ENCODE measurements at regions not wholly inside any gene's neighbourhood (a gene's known extent, or its start where the extent isn't known, plus 50 kb on each side); places are given as distances from the start of the nearest gene placed in this dataset.
A peak's percentile ranks its signal among the peaks of the same experiment; 100 is the strongest.

DNA sequence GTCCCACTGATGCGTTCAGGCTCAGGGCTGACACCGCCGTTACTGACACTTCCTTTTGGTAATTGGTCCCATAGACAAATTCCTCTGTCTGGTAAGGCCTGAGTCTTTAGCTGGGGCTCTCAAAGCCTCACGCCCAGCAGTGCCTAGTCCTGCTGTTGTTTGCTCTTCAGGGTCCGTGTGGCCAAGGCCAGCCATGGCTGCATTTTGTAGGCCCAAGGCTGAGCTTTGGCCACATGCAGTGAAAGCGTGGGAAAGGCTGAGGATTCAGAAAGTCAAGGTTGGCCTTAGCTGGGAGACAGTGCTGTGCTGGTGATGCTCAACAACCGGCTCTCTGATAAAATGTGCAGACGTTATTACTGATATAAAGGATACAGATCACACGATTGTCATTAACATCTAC is 63.5 kb upstream of the C1orf174 start:
- Histone ChIP-seq H3K79me1 (ENCODE audit: low read length) (no peaks in the 10 kb centered on the region), H2BK120ac (ENCODE audit: insufficient read depth, low read length, poor library complexity) (no peak overlapping the region), H3K18ac (ENCODE audit: low read length) (no peak overlapping the region), H4K12ac (ENCODE audit: low read depth, low read length) (no peak overlapping the region), H3K4me2 (ENCODE audit: low read length) (no peak overlapping the region), H3K4me3 (ENCODE audit: low read depth, low read length) (no peak overlapping the region), H3K36me3 (ENCODE audit: control insufficient read depth in 1 of 2, insufficient read depth in 2 of 2, low read length in 2 of 2) (no peaks in the 10 kb centered on the region), H3K27ac (ENCODE audit: low read depth, low read length) (no peak overlapping the region), H4K8ac (ENCODE audit: low read depth, low read length) (no peak overlapping the region), H3K4me1 (ENCODE audit: control insufficient read depth in 1 of 2, insufficient read depth in 2 of 2, low read length in 2 of 2) (no peaks in the 10 kb centered on the region), H2BK12ac (ENCODE audit: low read length) (no peak overlapping the region), H4K91ac (ENCODE audit: low read depth, low read length) (no peak overlapping the region), H2BK5ac (ENCODE audit: low read depth, low read length, poor library complexity) (no peak overlapping the region), H3K79me2 (ENCODE audit: control insufficient read depth, insufficient read depth, low read length, poor library complexity) (no peaks in the 10 kb centered on the region), H3K4ac (ENCODE audit: low read depth, low read length) (no peak overlapping the region), H3K9me3 (ENCODE audit: insufficient read depth, low read depth, low read length) (peaks cover 23% of the 10 kb centered on the region), H2AFZ (ENCODE audit: insufficient read depth, low read length, poor library complexity) (no peak overlapping the region), H3K23ac (ENCODE audit: low read length) (no peak overlapping the region), H3K27me3 (ENCODE audit: insufficient read depth, low read length) (no peaks in the 10 kb centered on the region), H3K14ac (ENCODE audit: low read length) (no peak overlapping the region), H3K9ac (ENCODE audit: low read length) (no peak overlapping the region), H2AK5ac (ENCODE audit: low read length) (no peak overlapping the region)
- no CpG with 5 or more reads among the region's 9 CpGs for WGBS (ENCODE audit: extremely low coverage, insufficient coverage, insufficient read length)
- DNase-seq: no peak

DNA sequence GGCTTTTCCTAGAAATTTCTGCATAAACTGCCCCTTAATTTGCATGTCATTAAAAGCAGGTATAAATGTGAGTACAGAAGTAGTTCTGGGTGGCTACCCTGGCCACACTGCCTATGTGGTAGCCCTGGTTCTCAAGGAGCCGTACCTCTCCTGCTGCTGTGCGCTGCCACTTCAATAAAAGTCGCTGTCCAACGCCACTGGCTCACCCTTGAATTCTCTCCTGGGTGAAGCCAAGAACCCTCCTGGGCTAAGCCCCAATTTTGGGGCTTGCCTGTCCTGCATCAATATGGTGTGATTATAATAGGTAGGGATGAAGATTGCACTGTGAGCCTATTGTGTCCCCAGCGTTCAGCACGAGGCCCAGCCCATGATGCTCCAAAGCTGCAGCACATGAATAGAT is 65.6 kb upstream of the C1orf174 start:
- Histone ChIP-seq H3K9ac (ENCODE audit: low read length) (no peak overlapping the region), H4K12ac (ENCODE audit: low read depth, low read length) (no peak overlapping the region), H3K4me2 (ENCODE audit: low read length) (no peak overlapping the region), H3K79me2 (ENCODE audit: control insufficient read depth, insufficient read depth, low read length, poor library complexity) (no peaks in the 10 kb centered on the region), H3K79me1 (ENCODE audit: low read length) (no peaks in the 10 kb centered on the region), H3K4ac (ENCODE audit: low read depth, low read length) (no peak overlapping the region), H3K4me3 (ENCODE audit: low read depth, low read length) (no peak overlapping the region), H3K23ac (ENCODE audit: low read length) (no peak overlapping the region), H4K8ac (ENCODE audit: low read depth, low read length) (no peak overlapping the region), H2BK12ac (ENCODE audit: low read length) (no peak overlapping the region), H2BK120ac (ENCODE audit: insufficient read depth, low read length, poor library complexity) (no peak overlapping the region), H3K9me3 (ENCODE audit: insufficient read depth, low read depth, low read length) (peaks cover 27% of the 10 kb centered on the region), H3K27ac (ENCODE audit: low read depth, low read length) (no peak overlapping the region), H2BK5ac (ENCODE audit: low read depth, low read length, poor library complexity) (no peak overlapping the region), H4K91ac (ENCODE audit: low read depth, low read length) (no peak overlapping the region), H3K27me3 (ENCODE audit: insufficient read depth, low read length) (no peaks in the 10 kb centered on the region), H2AK5ac (ENCODE audit: low read length) (no peak overlapping the region), H3K4me1 (ENCODE audit: control insufficient read depth in 1 of 2, insufficient read depth in 2 of 2, low read length in 2 of 2) (no peaks in the 10 kb centered on the region), H3K18ac (ENCODE audit: low read length) (no peak overlapping the region), H3K14ac (ENCODE audit: low read length) (no peak overlapping the region), H3K36me3 (ENCODE audit: control insufficient read depth in 1 of 2, insufficient read depth in 2 of 2, low read length in 2 of 2) (no peaks in the 10 kb centered on the region), H2AFZ (ENCODE audit: insufficient read depth, low read length, poor library complexity) (no peak overlapping the region)
- DNase-seq: no peak
- WGBS (ENCODE audit: extremely low coverage, insufficient coverage, insufficient read length): no CpG with 5 or more reads among the region's 6 CpGs

DNA sequence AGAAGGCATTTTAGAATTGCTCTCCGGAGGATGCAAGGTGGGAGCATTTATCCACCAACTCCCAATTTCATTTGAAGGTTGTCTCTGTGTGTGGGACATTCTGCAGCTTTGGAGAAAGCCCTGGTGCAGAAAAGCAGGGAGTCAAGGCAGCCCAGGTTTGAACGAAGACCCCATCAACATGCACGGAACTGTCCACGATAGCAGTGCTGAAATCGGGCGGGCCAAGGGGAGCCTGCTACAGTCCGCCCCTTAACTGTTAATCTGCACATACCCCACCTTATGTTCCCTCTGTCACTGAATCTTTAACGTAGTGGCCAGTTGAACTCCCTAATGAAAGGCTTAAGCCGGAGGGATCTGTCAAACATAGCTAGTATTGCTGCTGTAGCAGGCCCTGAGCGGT is 68.8 kb upstream of the C1orf174 start:
- no peaks in the 10 kb centered on the region for H3K4me1 ChIP-seq (ENCODE audit: control insufficient read depth in 1 of 2, insufficient read depth in 2 of 2, low read length in 2 of 2)
- no peak overlapping the region for H4K8ac ChIP-seq (ENCODE audit: low read depth, low read length)
- no CpG with 5 or more reads among the region's 10 CpGs for WGBS (ENCODE audit: extremely low coverage, insufficient coverage, insufficient read length)
- H3K27ac ChIP-seq (ENCODE audit: low read depth, low read length): no peak overlapping the region
- DNase-seq: no peak
- H3K23ac ChIP-seq (ENCODE audit: low read length): no peak overlapping the region
- H3K9ac ChIP-seq (ENCODE audit: low read length): no peak overlapping the region
- no peaks in the 10 kb centered on the region for H3K79me2 ChIP-seq (ENCODE audit: control insufficient read depth, insufficient read depth, low read length, poor library complexity)
- no peak overlapping the region for H3K14ac ChIP-seq (ENCODE audit: low read length)
- no peak overlapping the region for H3K4me3 ChIP-seq (ENCODE audit: low read depth, low read length)
- H3K27me3 ChIP-seq (ENCODE audit: insufficient read depth, low read length): no peaks in the 10 kb centered on the region
- no peak overlapping the region for H3K4me2 ChIP-seq (ENCODE audit: low read length)
- no peak overlapping the region for H4K91ac ChIP-seq (ENCODE audit: low read depth, low read length)
- peaks cover 27% of the 10 kb centered on the region for H3K9me3 ChIP-seq (ENCODE audit: insufficient read depth, low read depth, low read length)
- no peak overlapping the region for H2AFZ ChIP-seq (ENCODE audit: insufficient read depth, low read length, poor library complexity)
- H3K18ac ChIP-seq (ENCODE audit: low read length): no peak overlapping the region
- H2BK12ac ChIP-seq (ENCODE audit: low read length): no peak overlapping the region
- H3K79me1 ChIP-seq (ENCODE audit: low read length): no peaks in the 10 kb centered on the region
- H3K4ac ChIP-seq (ENCODE audit: low read depth, low read length): no peak overlapping the region
- no peak overlapping the region for H2AK5ac ChIP-seq (ENCODE audit: low read length)
- H2BK5ac ChIP-seq (ENCODE audit: low read depth, low read length, poor library complexity): no peak overlapping the region
- H2BK120ac ChIP-seq (ENCODE audit: insufficient read depth, low read length, poor library complexity): no peak overlapping the region
- H4K12ac ChIP-seq (ENCODE audit: low read depth, low read length): no peak overlapping the region
- H3K36me3 ChIP-seq (ENCODE audit: control insufficient read depth in 1 of 2, insufficient read depth in 2 of 2, low read length in 2 of 2): no peaks in the 10 kb centered on the region

DNA sequence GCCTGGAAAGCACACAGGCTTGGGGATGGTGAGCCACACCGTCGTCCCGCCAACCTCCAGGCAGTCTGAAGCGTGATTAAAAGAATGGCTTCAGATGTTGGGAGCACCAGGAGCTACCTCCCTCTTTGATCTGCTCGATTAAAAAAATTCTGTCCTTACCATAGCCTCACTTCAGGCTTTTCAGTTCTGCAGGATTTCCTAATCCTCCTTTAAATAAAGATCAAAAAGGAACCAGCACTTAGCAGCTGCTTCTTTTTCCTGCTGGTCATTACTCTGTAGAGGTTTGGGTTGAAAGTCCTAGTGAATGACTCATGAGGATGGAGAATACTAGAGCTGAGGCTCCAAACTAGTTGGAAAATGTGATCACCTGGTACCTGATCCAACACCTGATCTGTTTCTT is 71.9 kb upstream of the C1orf174 start:
- Histone ChIP-seq H3K4me2 (ENCODE audit: low read length) (no peak overlapping the region), H3K4me3 (ENCODE audit: low read depth, low read length) (no peak overlapping the region), H4K8ac (ENCODE audit: low read depth, low read length) (no peak overlapping the region), H3K9ac (ENCODE audit: low read length) (no peak overlapping the region), H3K27me3 (ENCODE audit: insufficient read depth, low read length) (no peaks in the 10 kb centered on the region), H3K18ac (ENCODE audit: low read length) (no peak overlapping the region), H3K36me3 (ENCODE audit: control insufficient read depth in 1 of 2, insufficient read depth in 2 of 2, low read length in 2 of 2) (no peaks in the 10 kb centered on the region), H4K12ac (ENCODE audit: low read depth, low read length) (no peak overlapping the region), H2BK120ac (ENCODE audit: insufficient read depth, low read length, poor library complexity) (no peak overlapping the region), H2AK5ac (ENCODE audit: low read length) (no peak overlapping the region), H3K4ac (ENCODE audit: low read depth, low read length) (no peak overlapping the region), H2BK12ac (ENCODE audit: low read length) (no peak overlapping the region), H3K14ac (ENCODE audit: low read length) (no peak overlapping the region), H3K27ac (ENCODE audit: low read depth, low read length) (no peak overlapping the region), H2BK5ac (ENCODE audit: low read depth, low read length, poor library complexity) (no peak overlapping the region), H4K91ac (ENCODE audit: low read depth, low read length) (no peak overlapping the region), H3K79me1 (ENCODE audit: low read length) (no peaks in the 10 kb centered on the region), H2AFZ (ENCODE audit: insufficient read depth, low read length, poor library complexity) (no peak overlapping the region), H3K4me1 (ENCODE audit: control insufficient read depth in 1 of 2, insufficient read depth in 2 of 2, low read length in 2 of 2) (no peaks in the 10 kb centered on the region), H3K9me3 (ENCODE audit: insufficient read depth, low read depth, low read length) (peaks cover 11% of the 10 kb centered on the region), H3K79me2 (ENCODE audit: control insufficient read depth, insufficient read depth, low read length, poor library complexity) (no peaks in the 10 kb centered on the region), H3K23ac (ENCODE audit: low read length) (no peak overlapping the region)
- no CpG with 5 or more reads among the region's 5 CpGs for WGBS (ENCODE audit: extremely low coverage, insufficient coverage, insufficient read length)
- peak in 1 of 2 donors; percentile 6 for DNase-seq

Measured in trophoblast cell (in vitro differentiated cells and primary cell).